ENCODE measurements at regions not wholly inside any gene's neighbourhood (a gene's known extent, or its start where the extent isn't known, plus 50 kb on each side); places are given as distances from the start of the nearest gene placed in this dataset.

GRCh38 chr2:16176971-16177480 is 236.7 kb downstream of the MYCN start:
- Histone ChIP-seq H3K27ac (no peak overlapping the region), H3K36me3 (no peaks in the 10 kb centered on the region), H3K4me3 (no peak overlapping the region), H3K9me3 (no peaks in the 10 kb centered on the region), H3K27me3 (no peaks in the 10 kb centered on the region), H3K4me1 (no peaks in the 10 kb centered on the region)
- no peak for TF ChIP-seq EP300 (IDR thresholded peaks at IDR 0.05)
- TF ChIP-seq CTCF (IDR thresholded peaks at IDR 0.05), result no peak
- no peak for TF ChIP-seq POLR2AphosphoS5 (IDR thresholded peaks at IDR 0.05)
- TF ChIP-seq POLR2A (IDR thresholded peaks at IDR 0.05), result no peak
- peak in 1 of 2 donors; percentile 59 for DNase-seq (ENCODE audit: low spot score in 2 of 2)
- WGBS, result 85% methylated on average over 9 of the region's 9 CpGs

GRCh38 chr2:16175247-16175825 is 235.0 kb downstream of the MYCN start:
- Histone ChIP-seq H3K4me3 (no peak overlapping the region), H3K4me1 (no peaks in the 10 kb centered on the region), H3K9me3 (no peaks in the 10 kb centered on the region), H3K27ac (no peak overlapping the region), H3K36me3 (no peaks in the 10 kb centered on the region), H3K27me3 (no peaks in the 10 kb centered on the region)
- TF ChIP-seq POLR2A (IDR thresholded peaks at IDR 0.05) (no peak), EP300 (IDR thresholded peaks at IDR 0.05) (no peak), POLR2AphosphoS5 (IDR thresholded peaks at IDR 0.05) (no peak), CTCF (IDR thresholded peaks at IDR 0.05) (no peak)
- WGBS, result 96% methylated on average over 3 of the region's 3 CpGs
- peak in 1 of 2 donors; percentile 50 for DNase-seq (ENCODE audit: low spot score in 2 of 2)

GRCh38 chr2:16174693-16175045 is 234.3 kb downstream of the MYCN start:
- Histone ChIP-seq H3K4me3 (no peak overlapping the region), H3K4me1 (no peaks in the 10 kb centered on the region), H3K36me3 (no peaks in the 10 kb centered on the region), H3K9me3 (no peaks in the 10 kb centered on the region), H3K27ac (no peak overlapping the region), H3K27me3 (no peaks in the 10 kb centered on the region)
- no peak for DNase-seq (ENCODE audit: low spot score in 2 of 2)
- TF ChIP-seq CTCF (IDR thresholded peaks at IDR 0.05) (no peak), POLR2AphosphoS5 (IDR thresholded peaks at IDR 0.05) (no peak), POLR2A (IDR thresholded peaks at IDR 0.05) (no peak), EP300 (IDR thresholded peaks at IDR 0.05) (no peak)
- WGBS, result 79% methylated on average over 3 of the region's 3 CpGs

GRCh38 chr2:16173893-16174692 is 233.7 kb downstream of the MYCN start:
- Histone ChIP-seq H3K27ac (no peak overlapping the region), H3K4me1 (no peaks in the 10 kb centered on the region), H3K4me3 (no peak overlapping the region), H3K9me3 (no peaks in the 10 kb centered on the region), H3K27me3 (no peaks in the 10 kb centered on the region), H3K36me3 (no peaks in the 10 kb centered on the region)
- TF ChIP-seq POLR2AphosphoS5 (IDR thresholded peaks at IDR 0.05), result no peak
- TF ChIP-seq CTCF (IDR thresholded peaks at IDR 0.05), result no peak
- TF ChIP-seq EP300 (IDR thresholded peaks at IDR 0.05), result no peak
- no peak for TF ChIP-seq POLR2A (IDR thresholded peaks at IDR 0.05)
- peak in 1 of 2 donors; percentile 45 for DNase-seq (ENCODE audit: low spot score in 2 of 2)
- WGBS, result 72% methylated on average over 3 of the region's 3 CpGs
